WTC11 (cell line): ENCODE measurements at regions not wholly inside any gene's neighbourhood (a gene's known extent, or its start where the extent isn't known, plus 50 kb on each side); places are given as distances from the start of the nearest gene placed in this dataset.

Source experiments
- ATAC-seq: fragments of 200-7000 bp; cut with Tn5 transposase; 2 replicates; pipeline ENCODE4 v1.10.0; 2021; ENCODE audit warnings: mild to moderate bottlenecking, moderate library complexity
- CTCF ChIA-PET: fragments of 300-600 bp; sonication (Branson Sonifier 250); formaldehyde crosslinking; loops from one replicate; lab custom pipeline; 2021; ENCODE audit warnings: antibody characterized with exemption; lab: Charles Lee
- POLR2A ChIA-PET: fragments of 350-600 bp; sonication (Branson Sonifier 250); formaldehyde crosslinking; loops from one replicate; lab custom pipeline; 2021; ENCODE audit warnings: antibody characterized with exemption; lab: Charles Lee
- DNase-seq: peaks from one replicate; pipeline ENCODE4 v3.0.0; 2021; ENCODE audit warnings: low spot score
- H3K27ac Mint-ChIP-seq: 2 replicates; pipeline ENCODE4 v1.8.0; 2021; ENCODE audit warnings: mixed read lengths
- H3K27me3 Mint-ChIP-seq: 2 replicates; pipeline ENCODE4 v1.8.0; 2021; ENCODE audit warnings: low read depth, mild to moderate bottlenecking, moderate library complexity, mixed read lengths
- H3K36me3 Mint-ChIP-seq: 2 replicates; pipeline ENCODE4 v1.8.0; 2021; ENCODE audit warnings: mixed read lengths
- H3K4me1 Mint-ChIP-seq: 2 replicates; pipeline ENCODE4 v1.8.0; 2022; ENCODE audit warnings: mixed read lengths
- H3K4me3 Mint-ChIP-seq: 2 replicates; pipeline ENCODE4 v1.8.0; 2021; ENCODE audit warnings: mild to moderate bottlenecking, moderate library complexity, mixed read lengths
- H3K9me3 Mint-ChIP-seq: 2 replicates; pipeline ENCODE4 v1.8.0; 2021; ENCODE audit warnings: mixed read lengths
- CREM ChIP-seq: sonication (generic); formaldehyde crosslinking; IDR thresholded peaks from 2 replicates; pipeline ENCODE4 v1.8.1; 2022; ENCODE audit warnings: mild to moderate bottlenecking, missing genetic modification reagents, moderate library complexity
- GABPB1 ChIP-seq: sonication (generic); formaldehyde crosslinking; IDR thresholded peaks from 2 replicates; pipeline ENCODE4 v1.8.1; 2023; ENCODE audit warnings: mild to moderate bottlenecking, missing genetic modification reagents
- GRHL2 ChIP-seq: fragments of 250-450 bp; sonication (Bioruptor Pico); IDR thresholded peaks from 2 replicates; pipeline ENCODE4 v1.8.0; 2022; ENCODE audit warnings: mild to moderate bottlenecking, moderate library complexity; ENCODE audit not compliant: insufficient replicate concordance, severe bottlenecking
- GTF2I ChIP-seq: fragments of 250-450 bp; sonication (Bioruptor Pico); conservative IDR thresholded peaks from 2 replicates; pipeline ENCODE4 v1.4.0; 2021; ENCODE audit warnings: mild to moderate bottlenecking
- JAZF1 ChIP-seq: fragments of 250-450 bp; sonication (Bioruptor Pico); IDR thresholded peaks from 2 replicates; pipeline ENCODE4 v1.9.0; 2021; ENCODE audit warnings: moderate library complexity, mild to moderate bottlenecking, inconsistent platforms
- NFE2L1 ChIP-seq: sonication (generic); formaldehyde crosslinking; IDR thresholded peaks from 2 replicates; pipeline ENCODE4 v1.8.1; 2023; ENCODE audit warnings: missing genetic modification reagents
- OVOL2 ChIP-seq: fragments of 250-450 bp; sonication (Bioruptor Pico); IDR thresholded peaks from 2 replicates; pipeline ENCODE4 v1.9.0; 2021; ENCODE audit warnings: mild to moderate bottlenecking, borderline replicate concordance
- RORB ChIP-seq: fragments of 250-450 bp; sonication (Bioruptor Pico); IDR thresholded peaks from 2 replicates; pipeline ENCODE4 v1.9.0; 2021; ENCODE audit warnings: mild to moderate bottlenecking
- SMAD3 ChIP-seq: sonication (generic); formaldehyde crosslinking; IDR thresholded peaks from 2 replicates; pipeline ENCODE4 v1.8.0; 2022; ENCODE audit warnings: missing genetic modification reagents, mild to moderate bottlenecking, borderline replicate concordance
- ZNF423 ChIP-seq: fragments of 250-450 bp; sonication (Bioruptor Pico); IDR thresholded peaks from 2 replicates; pipeline ENCODE4 v2.1.2; 2022; ENCODE audit warnings: mild to moderate bottlenecking, moderate library complexity
- TF ChIP-seq, protein P1 (sequence below): sonication (generic); formaldehyde crosslinking; IDR thresholded peaks from 2 replicates; pipeline ENCODE4 v1.8.0; 2023; ENCODE audit warnings: mild to moderate bottlenecking, missing genetic modification reagents
- TF ChIP-seq, protein P2 (sequence below): sonication (generic); formaldehyde crosslinking; IDR thresholded peaks from 2 replicates; pipeline ENCODE4 v1.8.1; 2023; ENCODE audit warnings: mild to moderate bottlenecking, missing genetic modification reagents
- TF ChIP-seq, protein P3 (sequence below): sonication (generic); formaldehyde crosslinking; IDR thresholded peaks from 2 replicates; pipeline ENCODE4 v1.8.0; 2023; ENCODE audit warnings: missing genetic modification reagents
- TF ChIP-seq, protein P4 (sequence below): fragments of 250-450 bp; sonication (Bioruptor Pico); IDR thresholded peaks from 2 replicates; pipeline ENCODE4 v2.1.2; 2022; ENCODE audit warnings: mild to moderate bottlenecking, moderate library complexity
- TF ChIP-seq, protein P5 (sequence below): sonication (generic); formaldehyde crosslinking; IDR thresholded peaks from 2 replicates; pipeline ENCODE4 v1.8.1; 2022; ENCODE audit warnings: low read depth, mild to moderate bottlenecking, moderate library complexity, missing genetic modification reagents, borderline replicate concordance
- TF ChIP-seq, protein P6 (sequence below): fragments of 250-450 bp; sonication (Bioruptor Pico); IDR thresholded peaks from 2 replicates; pipeline ENCODE4 v1.8.0; 2021; ENCODE audit warnings: mild to moderate bottlenecking
- TF ChIP-seq, protein P7 (sequence below): fragments of 200-600 bp; IDR thresholded peaks from 2 replicates; pipeline ENCODE4 v1.8.0; 2022; ENCODE audit warnings: antibody characterized with exemption
- TF ChIP-seq, protein P8 (sequence below): fragments of 250-450 bp; sonication (Bioruptor Pico); IDR thresholded peaks from 2 replicates; pipeline ENCODE4 v1.9.0; 2021; ENCODE audit warnings: mild to moderate bottlenecking
- TF ChIP-seq, protein P9 (sequence below): sonication (generic); formaldehyde crosslinking; IDR thresholded peaks from 2 replicates; pipeline ENCODE4 v1.8.0; 2022; ENCODE audit warnings: mild to moderate bottlenecking, missing genetic modification reagents
- TF ChIP-seq, protein P10 (sequence below): sonication (generic); formaldehyde crosslinking; IDR thresholded peaks from 2 replicates; pipeline ENCODE4 v1.8.1; 2023; ENCODE audit warnings: mild to moderate bottlenecking, missing genetic modification reagents

DNA sequence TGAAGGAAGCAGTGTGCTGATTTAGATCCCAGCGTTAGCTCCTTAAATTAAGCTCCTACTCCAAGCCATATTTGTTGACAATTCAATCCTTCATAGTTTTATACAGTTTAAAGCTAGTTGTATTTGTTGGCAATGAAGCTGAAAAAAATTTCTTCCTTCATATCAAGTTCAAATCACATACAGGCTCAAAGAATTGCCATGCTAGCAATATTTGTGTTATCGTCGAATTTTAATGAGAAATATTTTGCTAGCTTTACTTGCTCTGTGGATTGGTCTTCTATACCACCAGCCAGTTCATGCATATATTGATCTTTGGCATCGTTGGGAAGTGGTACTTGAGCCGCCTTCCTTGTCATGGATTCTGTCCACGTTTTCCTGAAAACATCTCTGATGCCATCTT is 204.6 kb upstream of the HDAC4 start (continued):
- TF ChIP-seq, protein P1, sequence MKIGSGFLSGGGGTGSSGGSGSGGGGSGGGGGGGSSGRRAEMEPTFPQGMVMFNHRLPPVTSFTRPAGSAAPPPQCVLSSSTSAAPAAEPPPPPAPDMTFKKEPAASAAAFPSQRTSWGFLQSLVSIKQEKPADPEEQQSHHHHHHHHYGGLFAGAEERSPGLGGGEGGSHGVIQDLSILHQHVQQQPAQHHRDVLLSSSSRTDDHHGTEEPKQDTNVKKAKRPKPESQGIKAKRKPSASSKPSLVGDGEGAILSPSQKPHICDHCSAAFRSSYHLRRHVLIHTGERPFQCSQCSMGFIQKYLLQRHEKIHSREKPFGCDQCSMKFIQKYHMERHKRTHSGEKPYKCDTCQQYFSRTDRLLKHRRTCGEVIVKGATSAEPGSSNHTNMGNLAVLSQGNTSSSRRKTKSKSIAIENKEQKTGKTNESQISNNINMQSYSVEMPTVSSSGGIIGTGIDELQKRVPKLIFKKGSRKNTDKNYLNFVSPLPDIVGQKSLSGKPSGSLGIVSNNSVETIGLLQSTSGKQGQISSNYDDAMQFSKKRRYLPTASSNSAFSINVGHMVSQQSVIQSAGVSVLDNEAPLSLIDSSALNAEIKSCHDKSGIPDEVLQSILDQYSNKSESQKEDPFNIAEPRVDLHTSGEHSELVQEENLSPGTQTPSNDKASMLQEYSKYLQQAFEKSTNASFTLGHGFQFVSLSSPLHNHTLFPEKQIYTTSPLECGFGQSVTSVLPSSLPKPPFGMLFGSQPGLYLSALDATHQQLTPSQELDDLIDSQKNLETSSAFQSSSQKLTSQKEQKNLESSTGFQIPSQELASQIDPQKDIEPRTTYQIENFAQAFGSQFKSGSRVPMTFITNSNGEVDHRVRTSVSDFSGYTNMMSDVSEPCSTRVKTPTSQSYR (CRISPR knock-in tag): no peak
- TF ChIP-seq SMAD3 (CRISPR knock-in tag): no peak
- TF ChIP-seq, protein P2, sequence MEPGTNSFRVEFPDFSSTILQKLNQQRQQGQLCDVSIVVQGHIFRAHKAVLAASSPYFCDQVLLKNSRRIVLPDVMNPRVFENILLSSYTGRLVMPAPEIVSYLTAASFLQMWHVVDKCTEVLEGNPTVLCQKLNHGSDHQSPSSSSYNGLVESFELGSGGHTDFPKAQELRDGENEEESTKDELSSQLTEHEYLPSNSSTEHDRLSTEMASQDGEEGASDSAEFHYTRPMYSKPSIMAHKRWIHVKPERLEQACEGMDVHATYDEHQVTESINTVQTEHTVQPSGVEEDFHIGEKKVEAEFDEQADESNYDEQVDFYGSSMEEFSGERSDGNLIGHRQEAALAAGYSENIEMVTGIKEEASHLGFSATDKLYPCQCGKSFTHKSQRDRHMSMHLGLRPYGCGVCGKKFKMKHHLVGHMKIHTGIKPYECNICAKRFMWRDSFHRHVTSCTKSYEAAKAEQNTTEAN (CRISPR knock-in tag): no peak

DNA sequence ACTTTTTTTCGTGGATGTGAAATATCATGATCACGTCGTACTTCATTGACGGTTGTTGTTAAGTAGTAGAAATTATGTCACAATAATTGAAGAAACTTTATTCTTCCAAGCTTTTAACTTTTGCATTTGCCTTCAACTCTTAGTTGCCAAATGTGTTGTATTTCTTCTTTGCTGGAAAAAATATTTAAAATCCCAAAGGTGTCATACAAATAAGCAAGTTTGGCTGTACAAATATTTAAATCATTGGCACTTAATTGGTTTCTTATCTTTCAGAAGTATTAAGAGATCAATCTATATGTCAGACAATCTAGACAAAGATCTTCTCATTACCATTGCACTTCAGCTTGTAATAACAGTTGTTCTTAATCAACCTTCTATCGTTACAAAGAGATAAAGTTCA is 204.0 kb upstream of the HDAC4 start:
- Mint-ChIP-seq H3K27me3 (no peaks in the 10 kb centered on the region; the same call in 1 of the 2 replicates), H3K4me3 (no peak overlapping the region), H3K27ac (no peak overlapping the region), H3K36me3 (no peaks in the 10 kb centered on the region), H3K4me1 (peaks cover 17% of the 10 kb centered on the region), H3K9me3 (0 out of 2 replicates have a peak, but pooled peaks cover 6% of the 10 kb centered on the region)
- CTCF ChIA-PET: no interaction called here
- POLR2A ChIA-PET: no interaction called here
- ATAC-seq (no peak), DNase-seq (no peak)
- TF ChIP-seq, protein P3, sequence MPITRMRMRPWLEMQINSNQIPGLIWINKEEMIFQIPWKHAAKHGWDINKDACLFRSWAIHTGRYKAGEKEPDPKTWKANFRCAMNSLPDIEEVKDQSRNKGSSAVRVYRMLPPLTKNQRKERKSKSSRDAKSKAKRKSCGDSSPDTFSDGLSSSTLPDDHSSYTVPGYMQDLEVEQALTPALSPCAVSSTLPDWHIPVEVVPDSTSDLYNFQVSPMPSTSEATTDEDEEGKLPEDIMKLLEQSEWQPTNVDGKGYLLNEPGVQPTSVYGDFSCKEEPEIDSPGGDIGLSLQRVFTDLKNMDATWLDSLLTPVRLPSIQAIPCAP (CRISPR knock-in tag): no peak
- TF ChIP-seq NFE2L1 (CRISPR knock-in tag): no peak
- TF ChIP-seq RORB (CRISPR knock-in tag): no peak
- no peak for TF ChIP-seq GRHL2 (CRISPR knock-in tag)
- TF ChIP-seq, protein P4, sequence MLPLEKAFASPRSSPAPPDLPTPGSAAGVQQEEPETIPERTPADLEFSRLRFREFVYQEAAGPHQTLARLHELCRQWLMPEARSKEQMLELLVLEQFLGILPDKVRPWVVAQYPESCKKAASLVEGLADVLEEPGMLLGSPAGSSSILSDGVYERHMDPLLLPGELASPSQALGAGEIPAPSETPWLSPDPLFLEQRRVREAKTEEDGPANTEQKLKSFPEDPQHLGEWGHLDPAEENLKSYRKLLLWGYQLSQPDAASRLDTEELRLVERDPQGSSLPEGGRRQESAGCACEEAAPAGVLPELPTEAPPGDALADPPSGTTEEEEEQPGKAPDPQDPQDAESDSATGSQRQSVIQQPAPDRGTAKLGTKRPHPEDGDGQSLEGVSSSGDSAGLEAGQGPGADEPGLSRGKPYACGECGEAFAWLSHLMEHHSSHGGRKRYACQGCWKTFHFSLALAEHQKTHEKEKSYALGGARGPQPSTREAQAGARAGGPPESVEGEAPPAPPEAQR (CRISPR knock-in tag): no peak
- TF ChIP-seq, protein P5, sequence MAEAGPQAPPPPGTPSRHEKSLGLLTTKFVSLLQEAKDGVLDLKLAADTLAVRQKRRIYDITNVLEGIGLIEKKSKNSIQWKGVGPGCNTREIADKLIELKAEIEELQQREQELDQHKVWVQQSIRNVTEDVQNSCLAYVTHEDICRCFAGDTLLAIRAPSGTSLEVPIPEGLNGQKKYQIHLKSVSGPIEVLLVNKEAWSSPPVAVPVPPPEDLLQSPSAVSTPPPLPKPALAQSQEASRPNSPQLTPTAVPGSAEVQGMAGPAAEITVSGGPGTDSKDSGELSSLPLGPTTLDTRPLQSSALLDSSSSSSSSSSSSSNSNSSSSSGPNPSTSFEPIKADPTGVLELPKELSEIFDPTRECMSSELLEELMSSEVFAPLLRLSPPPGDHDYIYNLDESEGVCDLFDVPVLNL (CRISPR knock-in tag): no peak
- TF ChIP-seq, protein P6, sequence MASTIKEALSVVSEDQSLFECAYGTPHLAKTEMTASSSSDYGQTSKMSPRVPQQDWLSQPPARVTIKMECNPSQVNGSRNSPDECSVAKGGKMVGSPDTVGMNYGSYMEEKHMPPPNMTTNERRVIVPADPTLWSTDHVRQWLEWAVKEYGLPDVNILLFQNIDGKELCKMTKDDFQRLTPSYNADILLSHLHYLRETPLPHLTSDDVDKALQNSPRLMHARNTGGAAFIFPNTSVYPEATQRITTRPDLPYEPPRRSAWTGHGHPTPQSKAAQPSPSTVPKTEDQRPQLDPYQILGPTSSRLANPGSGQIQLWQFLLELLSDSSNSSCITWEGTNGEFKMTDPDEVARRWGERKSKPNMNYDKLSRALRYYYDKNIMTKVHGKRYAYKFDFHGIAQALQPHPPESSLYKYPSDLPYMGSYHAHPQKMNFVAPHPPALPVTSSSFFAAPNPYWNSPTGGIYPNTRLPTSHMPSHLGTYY: no peak
- TF ChIP-seq, protein P7, sequence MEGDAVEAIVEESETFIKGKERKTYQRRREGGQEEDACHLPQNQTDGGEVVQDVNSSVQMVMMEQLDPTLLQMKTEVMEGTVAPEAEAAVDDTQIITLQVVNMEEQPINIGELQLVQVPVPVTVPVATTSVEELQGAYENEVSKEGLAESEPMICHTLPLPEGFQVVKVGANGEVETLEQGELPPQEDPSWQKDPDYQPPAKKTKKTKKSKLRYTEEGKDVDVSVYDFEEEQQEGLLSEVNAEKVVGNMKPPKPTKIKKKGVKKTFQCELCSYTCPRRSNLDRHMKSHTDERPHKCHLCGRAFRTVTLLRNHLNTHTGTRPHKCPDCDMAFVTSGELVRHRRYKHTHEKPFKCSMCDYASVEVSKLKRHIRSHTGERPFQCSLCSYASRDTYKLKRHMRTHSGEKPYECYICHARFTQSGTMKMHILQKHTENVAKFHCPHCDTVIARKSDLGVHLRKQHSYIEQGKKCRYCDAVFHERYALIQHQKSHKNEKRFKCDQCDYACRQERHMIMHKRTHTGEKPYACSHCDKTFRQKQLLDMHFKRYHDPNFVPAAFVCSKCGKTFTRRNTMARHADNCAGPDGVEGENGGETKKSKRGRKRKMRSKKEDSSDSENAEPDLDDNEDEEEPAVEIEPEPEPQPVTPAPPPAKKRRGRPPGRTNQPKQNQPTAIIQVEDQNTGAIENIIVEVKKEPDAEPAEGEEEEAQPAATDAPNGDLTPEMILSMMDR: no peak
- no peak for TF ChIP-seq ZNF423 (CRISPR knock-in tag)
- no peak for TF ChIP-seq CREM (CRISPR knock-in tag)
- TF ChIP-seq, protein P8, sequence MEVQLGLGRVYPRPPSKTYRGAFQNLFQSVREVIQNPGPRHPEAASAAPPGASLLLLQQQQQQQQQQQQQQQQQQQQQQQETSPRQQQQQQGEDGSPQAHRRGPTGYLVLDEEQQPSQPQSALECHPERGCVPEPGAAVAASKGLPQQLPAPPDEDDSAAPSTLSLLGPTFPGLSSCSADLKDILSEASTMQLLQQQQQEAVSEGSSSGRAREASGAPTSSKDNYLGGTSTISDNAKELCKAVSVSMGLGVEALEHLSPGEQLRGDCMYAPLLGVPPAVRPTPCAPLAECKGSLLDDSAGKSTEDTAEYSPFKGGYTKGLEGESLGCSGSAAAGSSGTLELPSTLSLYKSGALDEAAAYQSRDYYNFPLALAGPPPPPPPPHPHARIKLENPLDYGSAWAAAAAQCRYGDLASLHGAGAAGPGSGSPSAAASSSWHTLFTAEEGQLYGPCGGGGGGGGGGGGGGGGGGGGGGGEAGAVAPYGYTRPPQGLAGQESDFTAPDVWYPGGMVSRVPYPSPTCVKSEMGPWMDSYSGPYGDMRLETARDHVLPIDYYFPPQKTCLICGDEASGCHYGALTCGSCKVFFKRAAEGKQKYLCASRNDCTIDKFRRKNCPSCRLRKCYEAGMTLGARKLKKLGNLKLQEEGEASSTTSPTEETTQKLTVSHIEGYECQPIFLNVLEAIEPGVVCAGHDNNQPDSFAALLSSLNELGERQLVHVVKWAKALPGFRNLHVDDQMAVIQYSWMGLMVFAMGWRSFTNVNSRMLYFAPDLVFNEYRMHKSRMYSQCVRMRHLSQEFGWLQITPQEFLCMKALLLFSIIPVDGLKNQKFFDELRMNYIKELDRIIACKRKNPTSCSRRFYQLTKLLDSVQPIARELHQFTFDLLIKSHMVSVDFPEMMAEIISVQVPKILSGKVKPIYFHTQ (CRISPR knock-in tag): no peak
- TF ChIP-seq, protein P9, sequence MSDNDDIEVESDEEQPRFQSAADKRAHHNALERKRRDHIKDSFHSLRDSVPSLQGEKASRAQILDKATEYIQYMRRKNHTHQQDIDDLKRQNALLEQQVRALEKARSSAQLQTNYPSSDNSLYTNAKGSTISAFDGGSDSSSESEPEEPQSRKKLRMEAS: no peak
- no peak for TF ChIP-seq GABPB1 (CRISPR knock-in tag)
- TF ChIP-seq JAZF1 (CRISPR knock-in tag): no peak
- TF ChIP-seq, protein P10, sequence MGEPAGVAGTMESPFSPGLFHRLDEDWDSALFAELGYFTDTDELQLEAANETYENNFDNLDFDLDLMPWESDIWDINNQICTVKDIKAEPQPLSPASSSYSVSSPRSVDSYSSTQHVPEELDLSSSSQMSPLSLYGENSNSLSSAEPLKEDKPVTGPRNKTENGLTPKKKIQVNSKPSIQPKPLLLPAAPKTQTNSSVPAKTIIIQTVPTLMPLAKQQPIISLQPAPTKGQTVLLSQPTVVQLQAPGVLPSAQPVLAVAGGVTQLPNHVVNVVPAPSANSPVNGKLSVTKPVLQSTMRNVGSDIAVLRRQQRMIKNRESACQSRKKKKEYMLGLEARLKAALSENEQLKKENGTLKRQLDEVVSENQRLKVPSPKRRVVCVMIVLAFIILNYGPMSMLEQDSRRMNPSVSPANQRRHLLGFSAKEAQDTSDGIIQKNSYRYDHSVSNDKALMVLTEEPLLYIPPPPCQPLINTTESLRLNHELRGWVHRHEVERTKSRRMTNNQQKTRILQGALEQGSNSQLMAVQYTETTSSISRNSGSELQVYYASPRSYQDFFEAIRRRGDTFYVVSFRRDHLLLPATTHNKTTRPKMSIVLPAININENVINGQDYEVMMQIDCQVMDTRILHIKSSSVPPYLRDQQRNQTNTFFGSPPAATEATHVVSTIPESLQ (CRISPR knock-in tag): no peak
- TF ChIP-seq GTF2I (CRISPR knock-in tag): no peak
- TF ChIP-seq OVOL2: no peak
